ENCODE measurements at regions not wholly inside any gene's neighbourhood (a gene's known extent, or its start where the extent isn't known, plus 50 kb on each side); places are given as distances from the start of the nearest gene placed in this dataset.

- no peak for TF ChIP-seq POLR2A (IDR thresholded peaks at IDR 0.05; ENCODE audit: extremely low read depth, insufficient read length)
- TF ChIP-seq CTCF (IDR thresholded peaks at IDR 0.05; ENCODE audit: low read depth, low read length), result no peak
- TF ChIP-seq MAX (IDR thresholded peaks at IDR 0.05; ENCODE audit: low read depth, low read length), result no peak
- no peak for TF ChIP-seq MYC (IDR thresholded peaks at IDR 0.05; ENCODE audit: low read depth, low read length)
- no peak for DNase-seq (ENCODE audit: low read depth)
Measured at GRCh38 chr10:4256971-4257370, 472.0 kb upstream of the KLF6 start.

DNA sequence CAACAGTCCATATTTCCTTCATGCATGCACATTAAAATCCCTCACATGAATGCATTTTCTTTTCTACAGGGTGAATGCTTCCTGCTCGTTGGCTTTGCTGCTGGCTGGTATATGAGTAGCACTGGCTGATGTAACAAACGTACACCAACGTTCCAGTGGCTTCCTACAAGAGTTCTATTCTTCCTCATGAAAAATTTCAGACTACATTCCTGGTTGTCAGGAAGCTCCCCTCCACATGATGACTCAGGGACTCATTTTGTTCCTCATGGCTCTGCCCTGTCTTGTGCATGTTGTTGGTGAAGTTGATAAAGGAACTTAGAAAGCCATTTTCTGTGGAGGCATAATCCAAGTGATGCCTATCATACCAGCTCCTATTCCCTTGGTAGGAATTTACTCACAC, 470.7 kb upstream of the KLF6 start:
- DNase-seq (ENCODE audit: low read depth), result no peak
- TF ChIP-seq MYC (IDR thresholded peaks at IDR 0.05; ENCODE audit: low read depth, low read length) (no peak), MAX (IDR thresholded peaks at IDR 0.05; ENCODE audit: low read depth, low read length) (no peak), POLR2A (IDR thresholded peaks at IDR 0.05; ENCODE audit: extremely low read depth, insufficient read length) (no peak), CTCF (IDR thresholded peaks at IDR 0.05; ENCODE audit: low read depth, low read length) (no peak)
- no peak overlapping the region for H3K4me3 ChIP-seq (ENCODE audit: low read depth, low read length)

More at GRCh38 chr10:4256971-4257370, 472.0 kb upstream of the KLF6 start:
- no peak overlapping the region for H3K4me3 ChIP-seq (ENCODE audit: low read depth, low read length)

GRCh38 chr10:4254101-4254994, 469.3 kb upstream of the KLF6 start:
- no peak overlapping the region for H3K4me3 ChIP-seq (ENCODE audit: low read depth, low read length)
- no peak for DNase-seq (ENCODE audit: low read depth)
- TF ChIP-seq MYC (IDR thresholded peaks at IDR 0.05; ENCODE audit: low read depth, low read length) (no peak), POLR2A (IDR thresholded peaks at IDR 0.05; ENCODE audit: extremely low read depth, insufficient read length) (no peak), CTCF (IDR thresholded peaks at IDR 0.05; ENCODE audit: low read depth, low read length) (no peak)

GRCh38 chr10:4252701-4253100, 467.7 kb upstream of the KLF6 start:
- no peak for DNase-seq (ENCODE audit: low read depth)
- no peak for TF ChIP-seq CTCF (IDR thresholded peaks at IDR 0.05; ENCODE audit: low read depth, low read length)
- TF ChIP-seq MYC (IDR thresholded peaks at IDR 0.05; ENCODE audit: low read depth, low read length), result no peak
- no peak for TF ChIP-seq MAX (IDR thresholded peaks at IDR 0.05; ENCODE audit: low read depth, low read length)
- no peak for TF ChIP-seq POLR2A (IDR thresholded peaks at IDR 0.05; ENCODE audit: extremely low read depth, insufficient read length)
- H3K4me3 ChIP-seq (ENCODE audit: low read depth, low read length), result no peak overlapping the region

- no peak for DNase-seq (ENCODE audit: low read depth)
- TF ChIP-seq MAX (IDR thresholded peaks at IDR 0.05; ENCODE audit: low read depth, low read length), result no peak
- TF ChIP-seq MYC (IDR thresholded peaks at IDR 0.05; ENCODE audit: low read depth, low read length), result no peak
- TF ChIP-seq POLR2A (IDR thresholded peaks at IDR 0.05; ENCODE audit: extremely low read depth, insufficient read length), result no peak
- TF ChIP-seq CTCF (IDR thresholded peaks at IDR 0.05; ENCODE audit: low read depth, low read length), result no peak
- H3K4me3 ChIP-seq (ENCODE audit: low read depth, low read length), result no peak overlapping the region
Measured at GRCh38 chr10:4250587-4250887, 465.5 kb upstream of the KLF6 start.

Measured in NB4 (cell line).